TTC549 (cell line): ENCODE measurements at regions not wholly inside any gene's neighbourhood (a gene's known extent, or its start where the extent isn't known, plus 50 kb on each side); places are given as distances from the start of the nearest gene placed in this dataset.
"Not testable (repeated sequence)": the region's sequence is repeated elsewhere in the genome, so short reads cannot be mapped to it uniquely, and the experiment has no call there.

Experiments used
- FAIRE-seq: peaks from 2 replicates; lab custom pipeline; 2012; peaks lifted over from hg19 to GRCh38; lab: Jason Lieb, UNC

GRCh38 chr2:105691947-105692390 is 52.7 kb upstream of the NCK2 start:
- no peak for FAIRE-seq

- FAIRE-seq, result no peak
Observed at GRCh38 chr2:105690566-105690965, 54.1 kb upstream of the NCK2 start.

- FAIRE-seq, result no peak
Observed at GRCh38 chr2:105689484-105689883, 55.2 kb upstream of the NCK2 start.

- FAIRE-seq, result no peak
Observed at GRCh38 chr2:105688946-105689345, 55.8 kb upstream of the NCK2 start.

GRCh38 chr2:105686588-105686987 is 58.1 kb upstream of the NCK2 start:
- no peak for FAIRE-seq

GRCh38 chr2:105683011-105683492 is 61.7 kb upstream of the NCK2 start:
- no peak for FAIRE-seq

- no peak for FAIRE-seq
Observed at GRCh38 chr2:105682401-105682800, 62.3 kb upstream of the NCK2 start.

- FAIRE-seq, result no peak
Observed at GRCh38 chr2:105681927-105682326, 62.8 kb upstream of the NCK2 start.

GRCh38 chr2:105680357-105680756 is 64.4 kb upstream of the NCK2 start:
- no peak for FAIRE-seq

- FAIRE-seq, result no peak
Observed at GRCh38 chr2:105678346-105678745, 66.4 kb upstream of the NCK2 start.

GRCh38 chr2:105677901-105678300 is 66.8 kb upstream of the NCK2 start:
- FAIRE-seq, result no peak

GRCh38 chr2:105675841-105676240 is 68.9 kb upstream of the NCK2 start:
- no peak for FAIRE-seq

- FAIRE-seq, result no peak
Observed at GRCh38 chr2:105674859-105675541, 69.7 kb upstream of the NCK2 start.

- FAIRE-seq, result no peak
Observed at GRCh38 chr2:105674401-105674800, 70.3 kb upstream of the NCK2 start.

- FAIRE-seq, result no peak
Observed at GRCh38 chr2:105671156-105671555, 73.6 kb upstream of the NCK2 start.

- no peak for FAIRE-seq
Observed at GRCh38 chr2:105669384-105669891, 75.3 kb upstream of the NCK2 start.

GRCh38 chr2:105665480-105665879 is 79.2 kb upstream of the NCK2 start:
- no peak for FAIRE-seq

- FAIRE-seq, result no peak
Observed at GRCh38 chr2:105660489-105660888, 84.2 kb upstream of the NCK2 start.

GRCh38 chr2:105655723-105656606 is 88.7 kb upstream of the NCK2 start:
- not testable (repeated sequence) for FAIRE-seq

GRCh38 chr2:105655244-105655643 is 89.5 kb upstream of the NCK2 start:
- FAIRE-seq, result no peak

GRCh38 chr2:105654474-105655004 is 90.2 kb upstream of the NCK2 start:
- FAIRE-seq, result no peak

- FAIRE-seq, result no peak
Observed at GRCh38 chr2:105653302-105653701, 91.4 kb upstream of the NCK2 start.
